Effector memory CD8-positive, alpha-beta T cell (primary cell): ENCODE measurements at regions not wholly inside any gene's neighbourhood (a gene's known extent, or its start where the extent isn't known, plus 50 kb on each side); places are given as distances from the start of the nearest gene placed in this dataset.

Source experiments
- ATAC-seq: fragments of 150-1000 bp; cut with Tn5 transposase; replicated peaks from 2 replicates; pipeline ENCODE4 v1.10.0; 2021; ENCODE audit warnings: mild to moderate bottlenecking, moderate library complexity
- DNase-seq, 3 experiments: peaks; one replicate each; pipeline ENCODE4 v3.0.0; 2021
- H3K27ac Mint-ChIP-seq, 2 donors: one replicate each; pipeline ENCODE4 v1.8.0; 2022; ENCODE audit warnings: mild to moderate bottlenecking in 2 of 2, mixed read lengths in 2 of 2, moderate library complexity in 2 of 2
- H3K27me3 Mint-ChIP-seq, 2 donors: one replicate each; pipeline ENCODE4 v1.8.0; 2022; ENCODE audit warnings: mixed read lengths in 2 of 2
- H3K36me3 Mint-ChIP-seq: one replicate; pipeline ENCODE4 v1.8.0; 2022; ENCODE audit warnings: mild to moderate bottlenecking, moderate library complexity, mixed read lengths; ENCODE audit not compliant: insufficient read depth
- H3K4me1 Mint-ChIP-seq, 2 donors: one replicate each; pipeline ENCODE4 v1.8.0; 2022; ENCODE audit warnings: low read depth in 2 of 2, mixed read lengths in 2 of 2
- H3K4me3 Mint-ChIP-seq, 2 donors: one replicate each; pipeline ENCODE4 v1.8.0; 2022; ENCODE audit warnings: mild to moderate bottlenecking in 2 of 2, mixed read lengths in 2 of 2, moderate library complexity in 2 of 2
- H3K9me3 Mint-ChIP-seq, 2 donors: one replicate each; pipeline ENCODE4 v1.8.0; 2022; ENCODE audit warnings: mixed read lengths in 2 of 2

DNA sequence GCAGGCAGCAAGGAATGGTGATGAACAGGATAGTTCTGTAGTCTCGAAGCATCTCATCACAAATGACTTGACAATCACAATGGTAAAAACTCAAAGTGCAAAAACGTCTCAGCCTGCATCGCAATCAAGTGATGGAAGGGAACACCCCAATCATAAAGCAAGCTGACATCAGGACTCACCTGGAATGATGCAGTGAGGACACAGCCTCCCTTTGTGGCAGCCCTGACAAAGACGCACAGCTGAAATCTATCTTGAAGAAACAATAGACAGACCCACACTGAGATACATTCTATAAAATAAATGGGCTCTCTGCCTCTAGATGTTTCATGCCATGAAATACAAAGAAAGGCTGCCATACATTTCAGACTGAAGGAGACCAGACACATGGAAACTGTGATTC lies 748.0 kb upstream of the IGFBP3 start:
- Mint-ChIP-seq H3K27me3 (no peaks in the 10 kb centered on the region), H3K36me3 (no peaks in the 10 kb centered on the region), H3K4me1 (no peaks in the 10 kb centered on the region), H3K27ac (no peak overlapping the region), H3K4me3 (no peak overlapping the region), H3K9me3 (peaks cover 0 to 7% of the 10 kb centered on the region in 2 donors)
- no peak for ATAC-seq
- no peak for DNase-seq

DNA sequence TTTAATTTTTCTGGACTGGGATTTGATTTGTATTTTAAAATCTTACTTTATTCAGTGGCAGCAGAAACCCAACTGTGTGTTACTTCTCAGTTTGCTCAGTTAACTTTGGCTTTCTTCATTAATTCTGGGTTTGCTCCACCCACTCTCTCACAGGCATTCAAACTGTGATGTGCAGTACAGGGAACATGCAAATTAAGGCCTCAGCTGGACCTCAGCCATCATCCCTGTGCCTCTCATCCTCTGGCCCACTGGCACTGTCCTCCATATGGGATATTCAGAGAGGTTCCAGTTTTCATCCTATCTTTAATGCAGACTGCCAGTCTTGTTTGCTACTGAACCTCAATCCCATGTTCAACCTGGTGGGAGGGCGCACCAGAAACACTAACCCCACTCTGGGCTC lies 743.4 kb upstream of the IGFBP3 start:
- Mint-ChIP-seq H3K27ac (no peak overlapping the region), H3K9me3 (peaks cover 0 to 7% of the 10 kb centered on the region in 2 donors), H3K36me3 (no peaks in the 10 kb centered on the region), H3K4me3 (no peak overlapping the region), H3K4me1 (no peaks in the 10 kb centered on the region), H3K27me3 (no peaks in the 10 kb centered on the region)
- ATAC-seq (no peak), DNase-seq (no peak)

GRCh38 chr7:46663025-46663424 lies 742.0 kb upstream of the IGFBP3 start:
- no peak overlapping the region for H3K27ac Mint-ChIP-seq
- peaks cover 4 to 7% of the 10 kb centered on the region in 2 donors for H3K9me3 Mint-ChIP-seq
- H3K27me3 Mint-ChIP-seq: no peaks in the 10 kb centered on the region
- no peak for DNase-seq
- H3K4me3 Mint-ChIP-seq: no peak overlapping the region
- ATAC-seq: no peak
- H3K36me3 Mint-ChIP-seq: no peaks in the 10 kb centered on the region
- no peaks in the 10 kb centered on the region for H3K4me1 Mint-ChIP-seq

GRCh38 chr7:46661431-46661830 lies 740.4 kb upstream of the IGFBP3 start:
- H3K9me3 Mint-ChIP-seq: peaks cover 4 to 7% of the 10 kb centered on the region in 2 donors
- H3K4me1 Mint-ChIP-seq: no peaks in the 10 kb centered on the region
- no peak overlapping the region for H3K4me3 Mint-ChIP-seq
- H3K27ac Mint-ChIP-seq: no peak overlapping the region
- no peaks in the 10 kb centered on the region for H3K27me3 Mint-ChIP-seq
- ATAC-seq (no peak), DNase-seq (no peak)
- no peaks in the 10 kb centered on the region for H3K36me3 Mint-ChIP-seq

GRCh38 chr7:46660402-46660980 lies 739.4 kb upstream of the IGFBP3 start:
- no peaks in the 10 kb centered on the region for H3K36me3 Mint-ChIP-seq
- DNase-seq (no peak), ATAC-seq (no peak)
- H3K4me3 Mint-ChIP-seq: no peak overlapping the region
- H3K9me3 Mint-ChIP-seq: peaks cover 4 to 7% of the 10 kb centered on the region in 2 donors
- H3K27ac Mint-ChIP-seq: no peak overlapping the region
- no peaks in the 10 kb centered on the region for H3K4me1 Mint-ChIP-seq
- no peaks in the 10 kb centered on the region for H3K27me3 Mint-ChIP-seq

GRCh38 chr7:46658281-46658680 lies 737.2 kb upstream of the IGFBP3 start:
- no peak overlapping the region for H3K27ac Mint-ChIP-seq
- ATAC-seq (no peak), DNase-seq (no peak)
- H3K4me3 Mint-ChIP-seq: no peak overlapping the region
- H3K36me3 Mint-ChIP-seq: no peaks in the 10 kb centered on the region
- no peaks in the 10 kb centered on the region for H3K27me3 Mint-ChIP-seq
- H3K9me3 Mint-ChIP-seq: peaks cover 0 to 4% of the 10 kb centered on the region in 2 donors
- no peaks in the 10 kb centered on the region for H3K4me1 Mint-ChIP-seq

- Mint-ChIP-seq H3K27me3 (no peaks in the 10 kb centered on the region), H3K4me3 (no peak overlapping the region), H3K27ac (no peak overlapping the region), H3K36me3 (no peaks in the 10 kb centered on the region), H3K4me1 (no peaks in the 10 kb centered on the region), H3K9me3 (peaks cover 0 to 8% of the 10 kb centered on the region in 2 donors)
- DNase-seq: no peak
- ATAC-seq: no peak
Measured at GRCh38 chr7:46654546-46655443, 733.7 kb upstream of the IGFBP3 start.

DNA sequence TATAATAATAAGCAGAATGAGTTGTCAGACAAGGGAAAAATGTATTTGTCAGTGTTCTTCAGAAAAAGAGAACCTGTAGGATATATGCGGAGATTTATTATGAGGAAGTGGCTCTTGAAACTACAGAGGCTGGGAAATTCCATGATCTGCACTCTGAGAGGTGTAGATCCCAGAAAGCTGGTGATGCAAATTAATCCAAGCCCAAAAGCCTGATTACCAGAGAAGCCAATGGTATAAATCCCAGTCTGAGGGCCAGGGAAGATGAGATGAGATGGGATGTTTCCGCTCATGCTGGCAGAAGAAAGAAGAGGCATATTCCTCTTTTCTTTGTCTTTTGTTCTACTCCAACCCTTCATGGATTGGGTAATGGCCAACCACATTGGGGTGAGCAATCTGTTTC lies 732.8 kb upstream of the IGFBP3 start:
- H3K36me3 Mint-ChIP-seq: no peaks in the 10 kb centered on the region
- H3K4me1 Mint-ChIP-seq: no peaks in the 10 kb centered on the region
- peaks cover 3 to 8% of the 10 kb centered on the region in 2 donors for H3K9me3 Mint-ChIP-seq
- H3K4me3 Mint-ChIP-seq: no peak overlapping the region
- DNase-seq (no peak), ATAC-seq (no peak)
- no peaks in the 10 kb centered on the region for H3K27me3 Mint-ChIP-seq
- H3K27ac Mint-ChIP-seq: no peak overlapping the region

- Mint-ChIP-seq H3K36me3 (no peaks in the 10 kb centered on the region), H3K27me3 (no peaks in the 10 kb centered on the region), H3K9me3 (peaks cover 6 to 12% of the 10 kb centered on the region in 2 donors), H3K4me3 (no peak overlapping the region), H3K27ac (no peak overlapping the region), H3K4me1 (no peaks in the 10 kb centered on the region)
- no peak for ATAC-seq
- DNase-seq: no peak
Measured at GRCh38 chr7:46652317-46652716, 731.2 kb upstream of the IGFBP3 start.

DNA sequence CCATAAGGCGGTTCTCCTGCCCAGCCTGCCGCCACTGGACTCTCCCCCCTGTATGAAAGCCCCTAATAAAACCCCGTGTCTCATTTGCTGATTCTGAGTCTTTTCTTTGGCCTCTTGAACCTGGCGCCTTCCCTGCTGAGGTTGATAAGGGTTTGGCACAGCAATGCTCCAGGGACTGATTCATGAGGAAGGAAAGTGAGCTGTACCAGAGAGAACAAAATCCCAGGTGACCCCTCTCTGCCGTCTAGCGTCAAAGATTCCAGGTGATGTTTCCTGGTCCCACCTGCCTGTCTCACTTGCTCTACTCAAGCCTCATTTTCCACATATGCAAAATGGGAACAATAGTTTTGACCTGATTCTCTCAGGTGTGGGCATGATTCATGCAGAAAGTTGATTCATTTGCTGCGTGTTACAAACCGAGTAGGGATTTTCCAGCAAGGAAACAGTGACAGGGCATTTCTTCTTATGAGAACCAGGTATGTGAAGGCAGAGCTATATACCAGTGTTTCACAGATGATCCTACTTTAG lies 730.6 kb upstream of the IGFBP3 start:
- ATAC-seq (no peak), DNase-seq (no peak)
- H3K4me3 Mint-ChIP-seq: no peak overlapping the region
- H3K27ac Mint-ChIP-seq: no peak overlapping the region
- peaks cover 6 to 17% of the 10 kb centered on the region in 2 donors for H3K9me3 Mint-ChIP-seq
- H3K36me3 Mint-ChIP-seq: no peaks in the 10 kb centered on the region
- no peaks in the 10 kb centered on the region for H3K27me3 Mint-ChIP-seq
- no peaks in the 10 kb centered on the region for H3K4me1 Mint-ChIP-seq

DNA sequence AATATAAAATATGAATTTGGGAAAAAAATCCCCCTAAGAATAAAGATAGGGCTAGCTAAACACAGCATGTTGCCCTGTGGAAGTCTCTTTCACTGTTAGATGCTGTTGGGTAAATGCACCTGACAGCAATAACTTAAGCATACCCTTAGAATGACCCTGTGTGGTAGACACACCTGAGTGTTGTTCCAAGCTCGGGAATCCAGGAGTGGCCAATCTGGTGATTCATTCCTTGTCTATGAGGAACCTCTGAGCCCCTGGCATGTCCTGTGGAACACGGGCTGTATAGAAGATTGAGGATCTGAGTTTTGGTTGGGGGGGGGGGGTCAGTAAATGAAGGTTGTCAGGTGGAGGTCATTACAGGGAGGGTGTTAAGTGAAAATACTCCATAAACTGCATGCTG lies 730.0 kb upstream of the IGFBP3 start:
- no peak for ATAC-seq
- no peak overlapping the region for H3K4me3 Mint-ChIP-seq

DNA sequence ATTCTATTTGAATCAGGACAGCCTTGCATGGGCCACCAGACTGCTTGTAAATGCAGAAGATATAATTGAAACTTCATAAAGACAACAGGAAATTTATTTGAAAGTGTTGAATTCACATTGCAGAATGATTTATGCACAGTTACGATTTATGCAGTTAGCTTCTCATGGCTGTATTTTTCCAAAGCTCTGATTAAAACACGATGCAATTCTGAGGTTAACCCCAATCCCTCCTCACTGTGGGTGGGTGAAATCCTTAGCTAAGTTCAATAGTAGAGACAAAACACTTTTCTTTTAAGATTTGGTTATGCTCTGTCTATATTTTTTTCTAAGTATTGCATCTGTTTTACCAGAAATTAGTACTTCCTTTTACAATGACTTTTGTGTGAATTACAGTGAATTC lies 728.8 kb upstream of the IGFBP3 start:
- no peak for ATAC-seq
- no peak overlapping the region for H3K4me3 Mint-ChIP-seq
- no peaks in the 10 kb centered on the region for H3K36me3 Mint-ChIP-seq
- peaks cover 14 to 17% of the 10 kb centered on the region in 2 donors for H3K9me3 Mint-ChIP-seq
- H3K27me3 Mint-ChIP-seq: no peaks in the 10 kb centered on the region
- H3K27ac Mint-ChIP-seq: no peak overlapping the region
- no peak for DNase-seq
- H3K4me1 Mint-ChIP-seq: no peaks in the 10 kb centered on the region

More for the DNA sequence above, 730.0 kb upstream of the IGFBP3 start:
- Mint-ChIP-seq H3K27ac (no peak overlapping the region), H3K9me3 (peaks cover 10 to 17% of the 10 kb centered on the region in 2 donors), H3K36me3 (no peaks in the 10 kb centered on the region), H3K27me3 (no peaks in the 10 kb centered on the region), H3K4me1 (no peaks in the 10 kb centered on the region)
- DNase-seq: no peak

GRCh38 chr7:46637793-46638735 lies 717.0 kb upstream of the IGFBP3 start:
- Mint-ChIP-seq H3K27me3 (no peaks in the 10 kb centered on the region), H3K4me3 (no peak overlapping the region), H3K4me1 (no peaks in the 10 kb centered on the region), H3K9me3 (peaks cover 2 to 10% of the 10 kb centered on the region in 2 donors), H3K36me3 (no peaks in the 10 kb centered on the region), H3K27ac (no peak overlapping the region)
- no peak for ATAC-seq
- no peak for DNase-seq
